OCI-LY3 (cell line): ENCODE measurements at regions not wholly inside any gene's neighbourhood (a gene's known extent, or its start where the extent isn't known, plus 50 kb on each side); places are given as distances from the start of the nearest gene placed in this dataset.

Experiments used
- H2AFZ ChIP-seq: fragments of 200-600, 300-600 bp; shearing (Covaris generic); 2 replicates; pipeline ENCODE4 v1.6.0; 2014; ENCODE audit warnings: antibody characterized with exemption, low read depth, low read length
- H3K27ac ChIP-seq: fragments of 200-600, 300-600 bp; sonication (generic); 2 replicates; pipeline ENCODE4 v1.5.1; 2014; ENCODE audit warnings: mild to moderate bottlenecking, low read length, moderate library complexity, mixed read lengths
- H3K27me3 ChIP-seq: fragments of 200-600, 300-600 bp; sonication (generic); 2 replicates; pipeline ENCODE4 v1.6.1; 2014; ENCODE audit warnings: low read depth, low read length, mixed read lengths
- H3K36me3 ChIP-seq: fragments of 200-600, 300-600 bp; sonication (generic); replicated peaks from 2 replicates; pipeline ENCODE3; 2014; ENCODE audit warnings: low read depth, low read length, mixed read lengths
- H3K4me1 ChIP-seq: fragments of 300-600, 200-600 bp; sonication (generic); 2 replicates; pipeline ENCODE4 v1.6.1; 2014; ENCODE audit warnings: low read length, mixed read lengths
- H3K4me2 ChIP-seq: fragments of 200-600, 300-600 bp; sonication (generic); 2 replicates; pipeline ENCODE4 v1.6.1; 2014; ENCODE audit warnings: low read length, mixed read lengths
- H3K4me3 ChIP-seq: fragments of 300-600, 200-600 bp; sonication (generic); 2 replicates; pipeline ENCODE4 v1.5.1; 2014; ENCODE audit warnings: antibody characterized with exemption, mild to moderate bottlenecking, low read length, moderate library complexity
- H3K79me2 ChIP-seq: fragments of 300-600, 200-600 bp; shearing (Covaris generic); 2 replicates; pipeline ENCODE4 v1.6.1; 2014; ENCODE audit warnings: mild to moderate bottlenecking, low read length, mixed read lengths
- H3K9ac ChIP-seq: fragments of 300-600, 200-600 bp; shearing (Covaris generic); 2 replicates; pipeline ENCODE4 v1.6.0; 2014; ENCODE audit warnings: mild to moderate bottlenecking, low read length, moderate library complexity
- H3K9me3 ChIP-seq: fragments of 200-600, 300-600 bp; shearing (Covaris generic); 2 replicates; pipeline ENCODE4 v1.6.1; 2014; ENCODE audit warnings: low read length, mixed read lengths; ENCODE audit not compliant: insufficient read depth
- H4K20me1 ChIP-seq: fragments of 200-600, 300-600 bp; sonication (generic); 2 replicates; pipeline ENCODE4 v1.6.1; 2016; ENCODE audit warnings: low read length, mixed read lengths; ENCODE audit not compliant: insufficient read depth
- EZH2phosphoT487 ChIP-seq: fragments of 200-600 bp; shearing (Covaris generic); IDR thresholded peaks from 2 replicates; pipeline ENCODE4 v1.6.1; 2018; ENCODE audit warnings: antibody characterized with exemption, mixed run types, low read depth
- TF ChIP-seq, protein P1 (sequence below): fragments of 200-600, 300-600 bp; sonication (generic); IDR thresholded peaks from 2 replicates; pipeline ENCODE4 v1.5.1; 2014; ENCODE audit warnings: antibody characterized with exemption, low read length, low read depth

DNA sequence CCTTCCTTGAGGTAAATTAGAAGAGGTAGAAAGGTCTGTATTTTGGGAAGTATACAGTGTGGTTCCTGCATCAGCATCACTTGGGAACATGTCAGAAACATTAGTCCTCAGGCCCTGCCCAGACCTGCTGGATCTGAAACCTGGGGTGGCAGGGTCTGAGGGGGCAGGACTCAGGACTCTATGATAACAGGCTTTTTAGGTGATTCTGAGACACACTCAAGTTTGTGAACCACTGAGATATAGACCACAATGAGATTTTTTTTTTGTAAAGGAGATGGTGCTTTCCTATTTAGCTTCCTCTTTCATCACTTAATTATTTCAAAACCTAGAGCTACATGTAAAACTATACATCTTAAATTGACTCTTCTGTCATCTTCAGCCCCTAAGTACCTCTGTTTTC lies 262.7 kb upstream of the SPOPL start:
- H3K4me3 ChIP-seq, result no peak overlapping the region
- peak overlapping the region; percentile 15; the same call in 1 of the 2 replicates for H3K27ac ChIP-seq
- no peak for TF ChIP-seq EZH2phosphoT487
- TF ChIP-seq, protein P1, sequence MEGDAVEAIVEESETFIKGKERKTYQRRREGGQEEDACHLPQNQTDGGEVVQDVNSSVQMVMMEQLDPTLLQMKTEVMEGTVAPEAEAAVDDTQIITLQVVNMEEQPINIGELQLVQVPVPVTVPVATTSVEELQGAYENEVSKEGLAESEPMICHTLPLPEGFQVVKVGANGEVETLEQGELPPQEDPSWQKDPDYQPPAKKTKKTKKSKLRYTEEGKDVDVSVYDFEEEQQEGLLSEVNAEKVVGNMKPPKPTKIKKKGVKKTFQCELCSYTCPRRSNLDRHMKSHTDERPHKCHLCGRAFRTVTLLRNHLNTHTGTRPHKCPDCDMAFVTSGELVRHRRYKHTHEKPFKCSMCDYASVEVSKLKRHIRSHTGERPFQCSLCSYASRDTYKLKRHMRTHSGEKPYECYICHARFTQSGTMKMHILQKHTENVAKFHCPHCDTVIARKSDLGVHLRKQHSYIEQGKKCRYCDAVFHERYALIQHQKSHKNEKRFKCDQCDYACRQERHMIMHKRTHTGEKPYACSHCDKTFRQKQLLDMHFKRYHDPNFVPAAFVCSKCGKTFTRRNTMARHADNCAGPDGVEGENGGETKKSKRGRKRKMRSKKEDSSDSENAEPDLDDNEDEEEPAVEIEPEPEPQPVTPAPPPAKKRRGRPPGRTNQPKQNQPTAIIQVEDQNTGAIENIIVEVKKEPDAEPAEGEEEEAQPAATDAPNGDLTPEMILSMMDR, result no peak
- peak overlapping the region; percentile 31 for H3K4me2 ChIP-seq
- no peaks in the 10 kb centered on the region for H3K36me3 ChIP-seq
- no peak overlapping the region for H2AFZ ChIP-seq
- H3K9me3 ChIP-seq, result no peaks in the 10 kb centered on the region
- H3K9ac ChIP-seq, result no peak overlapping the region
- no peaks in the 10 kb centered on the region for H3K27me3 ChIP-seq
- no peaks in the 10 kb centered on the region for H3K79me2 ChIP-seq
- peaks cover 38% of the 10 kb centered on the region for H3K4me1 ChIP-seq
- H4K20me1 ChIP-seq, result no peaks in the 10 kb centered on the region

DNA sequence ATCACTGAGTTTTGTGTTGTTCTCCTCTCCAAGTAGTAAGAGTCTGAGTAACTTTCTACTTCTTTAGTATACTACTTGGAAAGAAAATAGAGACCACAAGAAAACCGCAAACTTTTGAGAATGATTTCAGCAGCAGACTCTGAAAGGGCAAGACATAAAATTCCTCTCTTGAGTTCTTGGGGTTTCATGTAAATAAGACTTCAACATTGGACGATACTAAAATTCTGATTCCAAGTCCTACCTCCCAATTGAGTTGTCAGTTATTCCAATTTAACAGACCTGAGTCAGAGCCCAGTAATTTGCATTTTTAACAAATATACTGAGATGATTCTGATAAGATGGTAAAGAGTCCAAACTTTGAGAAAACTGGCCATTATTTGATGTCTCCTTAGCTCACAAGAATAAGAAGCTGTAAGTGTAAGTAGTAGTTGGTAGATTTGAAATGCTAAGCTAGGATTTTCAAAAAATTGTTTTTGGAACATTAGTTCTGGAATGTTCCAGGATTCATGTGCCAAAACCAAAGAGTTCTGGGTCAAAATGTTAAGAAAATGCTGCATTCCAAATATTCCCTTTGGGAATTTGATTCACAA lies 261.6 kb upstream of the SPOPL start:
- H4K20me1 ChIP-seq, result no peaks in the 10 kb centered on the region
- no peak overlapping the region for H3K4me3 ChIP-seq
- no peaks in the 10 kb centered on the region for H3K27me3 ChIP-seq
- no peaks in the 10 kb centered on the region for H3K36me3 ChIP-seq
- H3K9me3 ChIP-seq, result no peaks in the 10 kb centered on the region
- no peak overlapping the region for H3K9ac ChIP-seq
- H3K4me1 ChIP-seq, result peaks cover 38% of the 10 kb centered on the region
- no peak for TF ChIP-seq EZH2phosphoT487
- TF ChIP-seq, protein P1, result no peak
- H3K4me2 ChIP-seq, result peak overlapping the region; percentile 31; the same call in 1 of the 2 replicates
- no peaks in the 10 kb centered on the region for H3K79me2 ChIP-seq
- no peak overlapping the region for H3K27ac ChIP-seq
- H2AFZ ChIP-seq, result no peak overlapping the region

DNA sequence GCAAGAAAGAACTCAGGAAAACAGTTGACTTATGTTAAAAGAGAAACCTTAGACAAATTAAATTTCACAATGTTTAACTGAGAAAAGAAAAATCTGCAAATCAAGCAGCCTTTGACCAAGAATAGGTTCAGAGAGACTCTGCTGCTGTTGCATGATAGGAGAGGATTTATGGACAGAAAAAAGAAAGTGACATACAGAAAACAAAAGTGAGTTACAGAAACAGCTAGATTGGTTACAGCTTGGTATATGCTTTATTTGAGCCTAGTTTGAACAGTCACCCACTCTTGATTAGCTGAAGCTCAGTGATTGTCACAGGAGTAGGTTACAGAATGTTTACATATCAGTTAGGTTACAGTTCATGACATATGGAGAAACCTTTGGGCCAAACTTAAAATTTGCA lies 258.2 kb upstream of the SPOPL start:
- Histone ChIP-seq H3K79me2 (no peaks in the 10 kb centered on the region), H3K27ac (no peak overlapping the region), H3K4me2 (no peak overlapping the region), H3K36me3 (no peaks in the 10 kb centered on the region), H2AFZ (no peak overlapping the region), H3K27me3 (no peaks in the 10 kb centered on the region), H3K4me1 (peaks cover 18% of the 10 kb centered on the region), H3K9ac (no peak overlapping the region), H3K9me3 (no peaks in the 10 kb centered on the region), H4K20me1 (no peaks in the 10 kb centered on the region), H3K4me3 (no peak overlapping the region)
- TF ChIP-seq, protein P1, result no peak
- no peak for TF ChIP-seq EZH2phosphoT487

DNA sequence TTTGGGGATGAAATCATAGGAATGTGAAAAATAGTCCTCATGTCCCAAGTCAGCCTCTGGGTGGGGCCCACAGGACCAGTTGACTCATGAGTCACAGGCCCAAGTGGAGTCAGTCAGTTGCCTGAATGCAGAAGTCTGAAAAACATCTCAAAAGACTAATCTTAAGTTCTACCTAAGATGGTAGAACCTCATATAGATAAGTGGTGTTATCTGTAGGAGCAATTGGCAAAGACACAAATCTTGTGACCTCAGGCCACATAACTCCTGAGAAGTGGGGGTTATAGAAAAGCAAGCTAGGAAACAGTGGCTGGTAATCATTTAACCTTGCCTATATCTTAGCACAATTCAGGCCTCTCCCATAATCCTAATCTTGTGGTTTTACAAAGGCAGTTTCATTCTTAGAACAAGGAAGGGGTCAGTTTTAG lies 257.1 kb upstream of the SPOPL start:
- Histone ChIP-seq H3K79me2 (no peaks in the 10 kb centered on the region), H3K4me3 (no peak overlapping the region), H3K4me1 (peaks cover 7% of the 10 kb centered on the region), H3K4me2 (no peak overlapping the region), H3K27me3 (no peaks in the 10 kb centered on the region), H3K36me3 (no peaks in the 10 kb centered on the region), H3K27ac (no peak overlapping the region), H4K20me1 (no peaks in the 10 kb centered on the region), H2AFZ (no peak overlapping the region), H3K9me3 (no peaks in the 10 kb centered on the region), H3K9ac (no peak overlapping the region)
- TF ChIP-seq, protein P1, result no peak
- TF ChIP-seq EZH2phosphoT487, result no peak
